ENCODE measurements at regions not wholly inside any gene's neighbourhood (a gene's known extent, or its start where the extent isn't known, plus 50 kb on each side); places are given as distances from the start of the nearest gene placed in this dataset.

- H3K4me3 ChIP-seq (ENCODE audit: extremely low read depth, insufficient read depth, low read length, poor library complexity, severe bottlenecking), result no peak overlapping the region
Measured at GRCh38 chr14:29265852-29266251, 499.3 kb downstream of the FOXG1 start.

GRCh38 chr14:29271669-29272068, 505.1 kb downstream of the FOXG1 start:
- Histone ChIP-seq H3K4me1 (ENCODE audit: control insufficient read depth, insufficient read depth, low read length, poor library complexity, severe bottlenecking) (no peaks in the 10 kb centered on the region), H3K4me3 (ENCODE audit: extremely low read depth, insufficient read depth, low read length, poor library complexity, severe bottlenecking) (no peak overlapping the region), H3K27ac (ENCODE audit: low read depth, low read length, severe bottlenecking) (no peak overlapping the region), H3K9me3 (ENCODE audit: control insufficient read depth, low read length) (no peaks in the 10 kb centered on the region), H3K36me3 (ENCODE audit: control insufficient read depth, insufficient read depth, low read length) (no peaks in the 10 kb centered on the region)

More at GRCh38 chr14:29265852-29266251, 499.3 kb downstream of the FOXG1 start:
- Histone ChIP-seq H3K4me1 (ENCODE audit: control insufficient read depth, insufficient read depth, low read length, poor library complexity, severe bottlenecking) (no peaks in the 10 kb centered on the region), H3K9me3 (ENCODE audit: control insufficient read depth, low read length) (no peaks in the 10 kb centered on the region), H3K27ac (ENCODE audit: low read depth, low read length, severe bottlenecking) (no peak overlapping the region), H3K36me3 (ENCODE audit: control insufficient read depth, insufficient read depth, low read length) (no peaks in the 10 kb centered on the region)
- 79 to 80% methylated on average over 1 of the region's 1 CpG for WGBS, 2 experiments (ENCODE audit: insufficient coverage in 2 of 2)

- no peak overlapping the region for H3K4me3 ChIP-seq (ENCODE audit: extremely low read depth, insufficient read depth, low read length, poor library complexity, severe bottlenecking)
- H3K9me3 ChIP-seq (ENCODE audit: control insufficient read depth, low read length), result no peaks in the 10 kb centered on the region
- whole genome bisulfite sequencing, 2 experiments (ENCODE audit: insufficient coverage in 2 of 2), result no CpG with 5 or more reads among the region's 1 CpG
- no peak overlapping the region for H3K27ac ChIP-seq (ENCODE audit: low read depth, low read length, severe bottlenecking)
- H3K36me3 ChIP-seq (ENCODE audit: control insufficient read depth, insufficient read depth, low read length), result no peaks in the 10 kb centered on the region
- no peaks in the 10 kb centered on the region for H3K4me1 ChIP-seq (ENCODE audit: control insufficient read depth, insufficient read depth, low read length, poor library complexity, severe bottlenecking)
Measured at GRCh38 chr14:29273513-29273912, 506.9 kb downstream of the FOXG1 start.

DNA sequence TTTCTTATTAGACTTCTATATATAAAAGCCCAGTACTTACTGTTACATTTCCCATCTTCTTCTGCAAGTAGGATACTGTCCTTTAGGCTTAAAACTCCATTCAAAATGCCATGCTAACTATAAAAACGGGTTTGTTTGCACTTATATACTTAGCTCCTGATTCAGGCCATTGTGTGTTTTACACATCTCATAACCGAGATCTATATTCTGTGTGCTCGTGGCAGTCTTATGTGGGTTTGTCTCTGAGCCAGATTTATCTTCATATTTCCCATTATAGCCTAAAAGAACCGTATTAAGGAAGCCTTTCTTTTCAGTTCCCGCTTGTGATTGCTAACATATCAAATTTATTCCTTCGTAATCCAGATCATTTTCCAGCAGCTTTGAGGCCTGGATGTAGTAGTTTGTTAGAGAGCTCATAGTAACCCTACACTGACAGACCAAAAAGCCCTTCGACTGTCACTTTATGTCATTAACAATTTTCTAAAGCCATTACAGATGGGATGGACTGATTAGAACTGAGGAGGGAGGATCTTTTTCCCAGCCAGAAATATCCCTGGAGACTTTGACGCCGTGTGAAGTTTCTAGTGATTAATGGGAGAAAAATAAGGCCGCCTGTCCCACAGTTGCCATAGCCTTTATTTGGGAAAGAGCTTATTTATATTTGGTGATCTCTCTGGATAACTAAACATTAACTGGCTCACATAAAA, 508.5 kb downstream of the FOXG1 start:
- H3K9me3 ChIP-seq (ENCODE audit: control insufficient read depth, low read length), result no peaks in the 10 kb centered on the region
- H3K4me1 ChIP-seq (ENCODE audit: control insufficient read depth, insufficient read depth, low read length, poor library complexity, severe bottlenecking), result no peaks in the 10 kb centered on the region
- H3K36me3 ChIP-seq (ENCODE audit: control insufficient read depth, insufficient read depth, low read length), result no peaks in the 10 kb centered on the region
- no peak overlapping the region for H3K4me3 ChIP-seq (ENCODE audit: extremely low read depth, insufficient read depth, low read length, poor library complexity, severe bottlenecking)
- WGBS, 2 experiments (ENCODE audit: insufficient coverage in 2 of 2), result 69 to 89% methylated on average over 2 to 6 of the region's 10 CpGs
- H3K27ac ChIP-seq (ENCODE audit: low read depth, low read length, severe bottlenecking), result no peak overlapping the region

DNA sequence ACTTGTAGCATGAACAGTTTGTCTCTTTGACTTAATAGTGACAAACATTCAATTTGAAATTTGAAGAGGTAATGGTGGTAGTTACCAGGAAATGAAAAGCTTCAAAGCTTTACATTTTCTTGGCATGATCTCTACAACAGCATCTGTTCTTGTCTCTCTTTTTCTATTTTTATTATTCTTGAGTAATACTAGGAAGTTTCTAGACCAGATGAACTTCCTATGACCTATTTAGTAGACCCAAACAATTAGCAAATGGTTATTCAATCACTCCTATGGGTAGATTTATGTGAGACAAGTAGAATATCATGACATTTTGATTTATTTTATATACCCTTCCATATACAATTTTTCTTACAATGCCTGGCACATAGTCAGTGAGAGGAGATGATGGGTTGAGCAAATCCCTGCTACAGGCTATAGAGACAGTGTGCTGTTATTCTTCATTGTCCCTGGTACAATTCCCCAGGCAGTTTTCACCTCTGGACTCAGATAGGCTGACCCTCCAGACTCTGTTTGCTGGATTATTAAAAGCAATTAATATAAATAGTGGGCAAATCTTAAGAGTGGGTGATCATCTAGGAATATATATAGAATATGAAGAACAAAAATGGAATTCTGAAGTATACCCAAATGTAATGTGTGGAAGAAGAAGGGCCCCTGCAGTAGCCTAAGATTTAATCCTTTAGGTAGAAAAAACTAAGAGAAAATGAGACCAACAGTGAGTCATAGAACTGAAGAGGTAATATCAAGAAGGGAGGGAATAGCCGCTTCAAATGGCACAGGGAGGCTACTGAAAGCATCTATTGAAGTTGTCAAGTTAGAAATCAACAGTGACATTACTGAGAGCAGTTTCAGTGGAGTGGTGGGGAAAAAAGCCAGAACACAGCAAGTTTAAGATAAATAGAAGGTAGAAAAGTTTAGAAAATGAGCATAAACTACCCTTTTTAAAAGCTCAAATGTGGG, 512.0 kb downstream of the FOXG1 start:
- Histone ChIP-seq H3K4me3 (ENCODE audit: extremely low read depth, insufficient read depth, low read length, poor library complexity, severe bottlenecking) (no peak overlapping the region), H3K36me3 (ENCODE audit: control insufficient read depth, insufficient read depth, low read length) (no peaks in the 10 kb centered on the region), H3K27ac (ENCODE audit: low read depth, low read length, severe bottlenecking) (no peak overlapping the region), H3K4me1 (ENCODE audit: control insufficient read depth, insufficient read depth, low read length, poor library complexity, severe bottlenecking) (no peaks in the 10 kb centered on the region), H3K9me3 (ENCODE audit: control insufficient read depth, low read length) (no peaks in the 10 kb centered on the region)
- 86 to 89% methylated on average over 1 of the region's 1 CpG for WGBS, 2 experiments (ENCODE audit: insufficient coverage in 2 of 2)

- no peak overlapping the region for H3K27ac ChIP-seq (ENCODE audit: low read depth, low read length, severe bottlenecking)
- no peaks in the 10 kb centered on the region for H3K36me3 ChIP-seq (ENCODE audit: control insufficient read depth, insufficient read depth, low read length)
- H3K4me1 ChIP-seq (ENCODE audit: control insufficient read depth, insufficient read depth, low read length, poor library complexity, severe bottlenecking), result no peaks in the 10 kb centered on the region
- no CpG with 5 or more reads among the region's 1 CpG for WGBS, 2 experiments (ENCODE audit: insufficient coverage in 2 of 2)
- no peak overlapping the region for H3K4me3 ChIP-seq (ENCODE audit: extremely low read depth, insufficient read depth, low read length, poor library complexity, severe bottlenecking)
- H3K9me3 ChIP-seq (ENCODE audit: control insufficient read depth, low read length), result no peaks in the 10 kb centered on the region
Measured at GRCh38 chr14:29282169-29282568, 515.6 kb downstream of the FOXG1 start.

- Histone ChIP-seq H3K27ac (ENCODE audit: low read depth, low read length, severe bottlenecking) (no peak overlapping the region), H3K36me3 (ENCODE audit: control insufficient read depth, insufficient read depth, low read length) (no peaks in the 10 kb centered on the region), H3K4me3 (ENCODE audit: extremely low read depth, insufficient read depth, low read length, poor library complexity, severe bottlenecking) (no peak overlapping the region), H3K9me3 (ENCODE audit: control insufficient read depth, low read length) (peaks cover 10% of the 10 kb centered on the region), H3K4me1 (ENCODE audit: control insufficient read depth, insufficient read depth, low read length, poor library complexity, severe bottlenecking) (no peaks in the 10 kb centered on the region)
- no CpG with 5 or more reads among the region's 2 CpGs for WGBS, 2 experiments (ENCODE audit: insufficient coverage in 2 of 2)
Measured at GRCh38 chr14:29290441-29290840, 523.9 kb downstream of the FOXG1 start.

DNA sequence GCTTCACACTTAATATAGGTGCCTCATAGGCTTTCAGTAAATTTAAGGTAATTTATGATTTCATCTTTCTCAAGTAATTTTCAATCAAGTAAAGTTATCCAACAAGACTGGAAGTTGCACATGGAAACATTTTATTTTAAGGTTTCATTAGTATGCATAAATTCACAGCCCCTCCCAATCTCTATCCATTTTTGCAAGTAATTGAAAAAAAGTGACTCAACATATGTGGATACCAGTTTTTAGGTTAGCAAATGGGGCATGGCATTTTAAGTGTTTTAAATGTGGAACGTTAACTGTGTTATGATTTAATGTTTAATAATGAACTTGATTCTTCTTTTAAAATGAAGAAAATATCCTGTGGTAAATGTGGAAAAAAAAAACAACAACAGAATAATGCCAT, 532.8 kb downstream of the FOXG1 start:
- no peaks in the 10 kb centered on the region for H3K4me1 ChIP-seq (ENCODE audit: control insufficient read depth, insufficient read depth, low read length, poor library complexity, severe bottlenecking)
- no CpG with 5 or more reads among the region's 1 CpG for WGBS, 2 experiments (ENCODE audit: insufficient coverage in 2 of 2)

DNA sequence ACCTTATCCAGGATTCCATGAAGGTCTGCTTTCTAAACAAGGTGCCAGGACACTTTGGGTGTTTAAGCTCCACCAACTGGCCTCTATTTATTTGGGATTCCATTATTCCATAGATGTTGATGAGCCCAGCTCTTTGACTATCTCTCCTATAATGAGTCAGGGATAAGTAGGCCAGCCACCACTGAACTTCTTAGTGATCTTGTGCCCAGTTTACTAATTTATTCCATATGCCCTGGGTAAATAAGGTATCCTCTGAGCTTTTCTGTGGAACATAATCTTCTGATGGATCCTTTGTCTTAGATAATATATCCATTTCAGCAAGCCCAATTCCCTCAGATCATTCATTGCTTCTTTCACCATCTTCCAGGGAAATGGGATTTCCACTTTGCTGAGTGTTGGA, 535.0 kb downstream of the FOXG1 start:
- no peaks in the 10 kb centered on the region for H3K9me3 ChIP-seq (ENCODE audit: control insufficient read depth, low read length)
- H3K4me1 ChIP-seq (ENCODE audit: control insufficient read depth, insufficient read depth, low read length, poor library complexity, severe bottlenecking), result no peaks in the 10 kb centered on the region
- no peak overlapping the region for H3K4me3 ChIP-seq (ENCODE audit: extremely low read depth, insufficient read depth, low read length, poor library complexity, severe bottlenecking)
- no peaks in the 10 kb centered on the region for H3K36me3 ChIP-seq (ENCODE audit: control insufficient read depth, insufficient read depth, low read length)
- no peak overlapping the region for H3K27ac ChIP-seq (ENCODE audit: low read depth, low read length, severe bottlenecking)

More for the DNA sequence above, 532.8 kb downstream of the FOXG1 start:
- Histone ChIP-seq H3K36me3 (ENCODE audit: control insufficient read depth, insufficient read depth, low read length) (no peaks in the 10 kb centered on the region), H3K27ac (ENCODE audit: low read depth, low read length, severe bottlenecking) (no peak overlapping the region), H3K4me3 (ENCODE audit: extremely low read depth, insufficient read depth, low read length, poor library complexity, severe bottlenecking) (no peak overlapping the region), H3K9me3 (ENCODE audit: control insufficient read depth, low read length) (peaks cover 5% of the 10 kb centered on the region)

DNA sequence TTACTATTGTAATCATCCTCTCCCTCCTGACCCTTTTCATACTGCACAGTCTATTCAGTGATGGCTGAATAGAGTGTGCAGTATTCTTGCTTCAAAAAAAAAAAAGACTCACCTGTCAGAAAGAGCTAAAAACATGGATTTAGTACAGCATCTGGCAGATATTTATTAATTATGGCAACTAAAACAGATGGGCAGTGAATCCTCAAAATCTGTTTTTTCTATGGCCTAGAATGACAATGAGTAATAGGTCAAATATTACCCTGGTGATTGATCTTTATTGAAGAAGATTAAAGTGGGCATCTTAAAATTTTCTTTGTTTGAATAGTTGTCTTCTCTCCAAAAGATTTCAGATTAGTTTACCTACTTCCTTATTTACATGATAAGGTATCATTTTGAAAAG, 543.6 kb downstream of the FOXG1 start:
- Histone ChIP-seq H3K4me1 (ENCODE audit: control insufficient read depth, insufficient read depth, low read length, poor library complexity, severe bottlenecking) (no peaks in the 10 kb centered on the region), H3K4me3 (ENCODE audit: extremely low read depth, insufficient read depth, low read length, poor library complexity, severe bottlenecking) (no peak overlapping the region), H3K27ac (ENCODE audit: low read depth, low read length, severe bottlenecking) (no peak overlapping the region), H3K9me3 (ENCODE audit: control insufficient read depth, low read length) (no peaks in the 10 kb centered on the region), H3K36me3 (ENCODE audit: control insufficient read depth, insufficient read depth, low read length) (no peaks in the 10 kb centered on the region)

DNA sequence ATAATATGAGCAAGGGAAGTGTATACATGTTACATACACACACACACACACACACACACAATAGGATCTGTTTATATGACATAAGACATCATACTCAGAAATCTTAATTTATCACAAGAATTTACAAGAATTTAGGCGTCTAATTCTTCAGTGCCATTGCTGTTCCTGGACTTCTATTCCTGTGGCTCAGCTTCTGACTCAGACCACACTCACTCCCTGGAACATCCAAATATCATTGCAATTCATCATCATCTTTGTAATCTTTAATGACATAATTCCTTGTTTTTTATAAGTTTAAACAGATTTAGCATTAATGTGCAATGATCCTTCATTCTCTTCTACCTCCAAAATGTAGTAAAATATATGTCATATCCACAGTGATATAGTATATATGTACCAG, 544.2 kb downstream of the FOXG1 start:
- WGBS, 2 experiments (ENCODE audit: insufficient coverage in 2 of 2), result 64 to 67% methylated on average over 1 of the region's 1 CpG
- H3K36me3 ChIP-seq (ENCODE audit: control insufficient read depth, insufficient read depth, low read length), result no peaks in the 10 kb centered on the region

More for the DNA sequence above, 544.2 kb downstream of the FOXG1 start:
- Histone ChIP-seq H3K4me3 (ENCODE audit: extremely low read depth, insufficient read depth, low read length, poor library complexity, severe bottlenecking) (no peak overlapping the region), H3K4me1 (ENCODE audit: control insufficient read depth, insufficient read depth, low read length, poor library complexity, severe bottlenecking) (no peaks in the 10 kb centered on the region), H3K9me3 (ENCODE audit: control insufficient read depth, low read length) (no peaks in the 10 kb centered on the region), H3K27ac (ENCODE audit: low read depth, low read length, severe bottlenecking) (no peak overlapping the region)

All from mesodermal cell (in vitro differentiated cells).